ENCODE measurements at regions not wholly inside any gene's neighbourhood (a gene's known extent, or its start where the extent isn't known, plus 50 kb on each side); places are given as distances from the start of the nearest gene placed in this dataset.

GRCh38 chr2:13578547-13578946, 861.8 kb downstream of the TRIB2 start:
- no peaks in the 10 kb centered on the region for H3K36me3 ChIP-seq (ENCODE audit: control insufficient read depth in 2 of 2, extremely low read depth in 1 of 2, insufficient read depth in 2 of 2, low read length in 2 of 2)
- no peak for FAIRE-seq
- no peak overlapping the region for H3K9ac ChIP-seq (ENCODE audit: control insufficient read depth, extremely low read depth, insufficient read depth, low read length)
- no peak overlapping the region for H3K4me3 ChIP-seq (ENCODE audit: control insufficient read depth in 2 of 3, extremely low read depth in 1 of 3, insufficient read depth in 2 of 3, low read depth in 1 of 3, low read length in 3 of 3)
- no peaks in the 10 kb centered on the region for H3K27me3 ChIP-seq (ENCODE audit: control insufficient read depth, extremely low read depth, insufficient read depth, low read length)
- H3K27ac ChIP-seq (ENCODE audit: control insufficient read depth, insufficient read depth, low read length), result no peak overlapping the region
- dilution Hi-C loops (cut with MboI; ENCODE audit: extremely low pct_ligation_motif_present, low sequenced_read_pairs), result no loop called here
- DNase-seq (ENCODE audit: low read depth, low spot score), result no peak
- no peaks in the 10 kb centered on the region for H3K4me1 ChIP-seq (ENCODE audit: control insufficient read depth, extremely low read depth, insufficient read depth, low read length)
- no peaks in the 10 kb centered on the region for H3K9me1 ChIP-seq (ENCODE audit: control insufficient read depth, extremely low read depth, insufficient read depth, low read length)
- H3K79me2 ChIP-seq (ENCODE audit: control insufficient read depth, insufficient read depth, low read length), result no peaks in the 10 kb centered on the region
- H3K4me2 ChIP-seq (ENCODE audit: control insufficient read depth, extremely low read depth, insufficient read depth, low read depth, low read length), result no peak overlapping the region
- no peaks in the 10 kb centered on the region for H4K20me1 ChIP-seq (ENCODE audit: control insufficient read depth, extremely low read depth, insufficient read depth, low read length)
- H2AFZ ChIP-seq (ENCODE audit: control insufficient read depth, low read length), result no peak overlapping the region
- TF ChIP-seq EZH2 (IDR thresholded peaks at IDR 0.05; ENCODE audit: low read length), result no peak
- TF ChIP-seq, protein P1, sequence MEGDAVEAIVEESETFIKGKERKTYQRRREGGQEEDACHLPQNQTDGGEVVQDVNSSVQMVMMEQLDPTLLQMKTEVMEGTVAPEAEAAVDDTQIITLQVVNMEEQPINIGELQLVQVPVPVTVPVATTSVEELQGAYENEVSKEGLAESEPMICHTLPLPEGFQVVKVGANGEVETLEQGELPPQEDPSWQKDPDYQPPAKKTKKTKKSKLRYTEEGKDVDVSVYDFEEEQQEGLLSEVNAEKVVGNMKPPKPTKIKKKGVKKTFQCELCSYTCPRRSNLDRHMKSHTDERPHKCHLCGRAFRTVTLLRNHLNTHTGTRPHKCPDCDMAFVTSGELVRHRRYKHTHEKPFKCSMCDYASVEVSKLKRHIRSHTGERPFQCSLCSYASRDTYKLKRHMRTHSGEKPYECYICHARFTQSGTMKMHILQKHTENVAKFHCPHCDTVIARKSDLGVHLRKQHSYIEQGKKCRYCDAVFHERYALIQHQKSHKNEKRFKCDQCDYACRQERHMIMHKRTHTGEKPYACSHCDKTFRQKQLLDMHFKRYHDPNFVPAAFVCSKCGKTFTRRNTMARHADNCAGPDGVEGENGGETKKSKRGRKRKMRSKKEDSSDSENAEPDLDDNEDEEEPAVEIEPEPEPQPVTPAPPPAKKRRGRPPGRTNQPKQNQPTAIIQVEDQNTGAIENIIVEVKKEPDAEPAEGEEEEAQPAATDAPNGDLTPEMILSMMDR (optimal IDR thresholded peaks at IDR 0.05 in 1 of 3, IDR thresholded peaks at IDR 0.05 in 1 of 3, conservative IDR thresholded peaks at IDR 0.05 in 1 of 3; ENCODE audit: extremely low read depth in 1 of 3, insufficient read depth in 2 of 3, low read length in 3 of 3), result no peak
- H3K9me3 ChIP-seq (ENCODE audit: control insufficient read depth, low read depth, low read length), result no peaks in the 10 kb centered on the region

DNA sequence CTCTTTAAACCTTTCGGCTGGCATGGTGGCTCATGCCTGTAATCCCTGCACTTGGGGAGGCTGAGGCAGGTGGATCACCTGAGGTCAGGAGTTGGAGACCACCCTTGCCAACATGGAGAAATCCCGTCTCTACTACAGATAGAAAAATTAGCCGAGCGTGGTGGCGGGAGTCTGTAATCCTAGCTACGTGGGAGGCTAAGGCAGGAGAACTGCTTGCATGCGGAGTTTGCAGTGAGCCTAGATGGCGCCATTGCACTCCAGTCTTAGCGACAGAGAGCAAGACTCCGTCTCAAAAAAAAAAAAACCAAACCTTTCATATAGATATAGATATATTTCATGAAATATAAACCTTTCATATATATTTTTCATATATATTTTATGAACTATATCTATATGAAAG, 864.7 kb downstream of the TRIB2 start:
- no peaks in the 10 kb centered on the region for H3K9me3 ChIP-seq (ENCODE audit: control insufficient read depth, low read depth, low read length)
- no peak overlapping the region for H3K4me2 ChIP-seq (ENCODE audit: control insufficient read depth, extremely low read depth, insufficient read depth, low read depth, low read length)
- no peak for FAIRE-seq
- no peak overlapping the region for H3K27ac ChIP-seq (ENCODE audit: control insufficient read depth, insufficient read depth, low read length)
- no peak for DNase-seq (ENCODE audit: low read depth, low spot score)
- no peak overlapping the region for H3K9ac ChIP-seq (ENCODE audit: control insufficient read depth, extremely low read depth, insufficient read depth, low read length)
- no peaks in the 10 kb centered on the region for H3K4me1 ChIP-seq (ENCODE audit: control insufficient read depth, extremely low read depth, insufficient read depth, low read length)
- no peak overlapping the region for H3K4me3 ChIP-seq (ENCODE audit: control insufficient read depth in 2 of 3, extremely low read depth in 1 of 3, insufficient read depth in 2 of 3, low read depth in 1 of 3, low read length in 3 of 3)
- TF ChIP-seq, protein P1 (optimal IDR thresholded peaks at IDR 0.05 in 1 of 3, IDR thresholded peaks at IDR 0.05 in 1 of 3, conservative IDR thresholded peaks at IDR 0.05 in 1 of 3; ENCODE audit: extremely low read depth in 1 of 3, insufficient read depth in 2 of 3, low read length in 3 of 3), result peak in 2 of 3 experiments; percentile 10 to 54
- TF ChIP-seq EZH2 (IDR thresholded peaks at IDR 0.05; ENCODE audit: low read length), result no peak
- no peaks in the 10 kb centered on the region for H3K9me1 ChIP-seq (ENCODE audit: control insufficient read depth, extremely low read depth, insufficient read depth, low read length)
- H4K20me1 ChIP-seq (ENCODE audit: control insufficient read depth, extremely low read depth, insufficient read depth, low read length), result no peaks in the 10 kb centered on the region
- no peaks in the 10 kb centered on the region for H3K79me2 ChIP-seq (ENCODE audit: control insufficient read depth, insufficient read depth, low read length)
- no peak overlapping the region for H2AFZ ChIP-seq (ENCODE audit: control insufficient read depth, low read length)
- dilution Hi-C loops (cut with MboI; ENCODE audit: extremely low pct_ligation_motif_present, low sequenced_read_pairs), result no loop called here
- H3K27me3 ChIP-seq (ENCODE audit: control insufficient read depth, extremely low read depth, insufficient read depth, low read length), result no peaks in the 10 kb centered on the region
- no peaks in the 10 kb centered on the region for H3K36me3 ChIP-seq (ENCODE audit: control insufficient read depth in 2 of 2, extremely low read depth in 1 of 2, insufficient read depth in 2 of 2, low read length in 2 of 2)
